Stimulated activated CD4-positive, alpha-beta T cell treated with anti-CD3 and anti-CD28 coated beads, Interleukin-1b, Interleukin-23, amount 100 ng/mL, for 4 hours (primary cell): ENCODE measurements at regions not wholly inside any gene's neighbourhood (a gene's known extent, or its start where the extent isn't known, plus 50 kb on each side); places are given as distances from the start of the nearest gene placed in this dataset.
A peak's percentile ranks its signal among the peaks of the same experiment; 100 is the strongest.

Experiments
- DNase-seq, 2 donors: peaks; one replicate each; pipeline ENCODE4 v3.0.0-alpha.2; 2020; ENCODE audit warnings: low read depth in 2 of 2

GRCh38 chr10:78559661-78560340, 509.0 kb upstream of the ZMIZ1 start:
- no peak for DNase-seq

DNA sequence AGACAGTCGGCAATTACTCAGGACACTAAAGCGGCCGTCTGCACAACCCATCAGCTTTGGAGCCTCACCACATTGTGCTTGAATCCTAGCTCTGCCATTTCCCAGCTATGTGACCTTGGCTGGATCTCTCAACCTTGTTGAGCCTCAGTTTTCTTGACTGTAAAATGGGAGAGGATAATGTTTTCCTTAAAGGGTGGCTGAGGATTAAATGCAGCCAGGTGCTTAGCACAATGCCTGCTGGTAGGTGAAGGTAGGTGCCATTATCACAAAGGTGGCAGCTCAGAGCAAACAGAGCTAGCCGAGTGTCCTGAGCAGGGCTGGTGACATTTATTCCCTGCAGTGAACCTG, 508.5 kb upstream of the ZMIZ1 start:
- DNase-seq = no peak

- no peak for DNase-seq
Observed at GRCh38 chr10:78563314-78563713, 505.5 kb upstream of the ZMIZ1 start.

- no peak for DNase-seq
Observed at GRCh38 chr10:78565841-78566240, 502.9 kb upstream of the ZMIZ1 start.

- DNase-seq = no peak
Observed at GRCh38 chr10:78566284-78567111, 502.3 kb upstream of the ZMIZ1 start.

GRCh38 chr10:78567680-78568455, 500.9 kb upstream of the ZMIZ1 start:
- no peak for DNase-seq

- no peak for DNase-seq
Observed at GRCh38 chr10:78568620-78569019, 500.1 kb upstream of the ZMIZ1 start.

GRCh38 chr10:78570633-78571235, 498.0 kb upstream of the ZMIZ1 start:
- DNase-seq = no peak

GRCh38 chr10:78571286-78571685, 497.5 kb upstream of the ZMIZ1 start:
- no peak for DNase-seq

DNA sequence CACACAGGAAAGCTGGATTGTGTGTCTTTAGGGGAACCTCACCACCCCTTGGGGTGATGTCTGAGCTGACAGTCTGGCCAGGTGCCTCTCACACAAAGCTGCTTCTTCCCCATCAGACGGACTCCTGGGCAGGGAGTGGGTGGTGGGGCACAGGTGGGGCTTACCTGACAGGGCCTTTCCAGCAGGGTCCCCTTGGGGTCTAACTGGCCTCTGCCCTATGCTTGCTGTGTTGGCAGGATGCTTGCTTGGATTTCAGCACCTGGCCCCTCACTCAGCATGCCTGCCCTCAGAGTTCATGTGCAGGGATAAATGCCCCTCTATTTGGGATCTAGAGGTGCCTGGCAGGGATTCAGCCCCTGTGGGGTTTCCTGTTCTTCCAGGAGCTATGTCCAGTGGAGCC, 496.9 kb upstream of the ZMIZ1 start:
- DNase-seq = no peak

DNA sequence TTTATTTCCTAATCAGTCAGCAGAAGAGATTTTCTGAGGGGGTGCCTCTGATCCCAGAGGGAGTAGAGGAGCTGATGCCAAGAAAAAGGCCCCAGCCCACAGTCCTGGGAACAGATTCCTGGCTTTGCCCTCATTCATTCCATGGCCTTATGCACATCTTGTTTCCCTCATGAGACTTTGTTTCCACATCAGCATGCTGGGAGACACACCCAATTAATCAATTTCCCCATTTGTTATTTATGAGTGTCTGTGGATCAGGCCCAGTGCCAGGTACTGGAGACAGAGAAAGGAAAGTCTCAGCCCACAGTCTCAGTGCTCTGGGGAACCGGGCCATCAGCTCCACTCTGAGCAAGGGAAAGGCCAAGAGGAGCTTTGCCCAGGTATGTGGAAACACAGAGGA, 496.2 kb upstream of the ZMIZ1 start:
- no peak for DNase-seq

GRCh38 chr10:78574547-78574946, 494.2 kb upstream of the ZMIZ1 start:
- no peak for DNase-seq

DNA sequence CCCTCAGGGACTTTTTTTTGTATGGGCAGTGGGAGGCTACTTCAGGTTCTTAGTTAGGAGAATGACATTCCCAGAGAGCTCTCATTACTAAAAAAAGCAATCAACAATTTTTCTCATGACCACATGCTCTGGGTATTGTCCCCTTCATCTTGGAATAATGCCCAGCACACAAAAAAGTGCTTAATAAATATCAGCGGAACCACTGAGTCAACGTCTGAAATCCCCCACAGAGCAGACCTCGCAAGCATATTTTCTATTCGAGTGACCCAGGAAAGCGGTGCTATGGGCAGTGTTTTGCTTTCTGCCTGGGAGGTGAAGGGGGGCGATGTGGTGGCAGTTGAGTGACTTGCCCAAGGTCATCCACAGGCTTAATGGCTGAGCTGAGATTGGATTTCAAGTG, 493.4 kb upstream of the ZMIZ1 start:
- no peak for DNase-seq

- DNase-seq = no peak
Observed at GRCh38 chr10:78576276-78576675, 492.5 kb upstream of the ZMIZ1 start.

- DNase-seq = no peak
Observed at GRCh38 chr10:78577712-78578111, 491.1 kb upstream of the ZMIZ1 start.

- peak in 1 of 2 donors; percentile 25 for DNase-seq
Observed at GRCh38 chr10:78578929-78579328, 489.8 kb upstream of the ZMIZ1 start.

DNA sequence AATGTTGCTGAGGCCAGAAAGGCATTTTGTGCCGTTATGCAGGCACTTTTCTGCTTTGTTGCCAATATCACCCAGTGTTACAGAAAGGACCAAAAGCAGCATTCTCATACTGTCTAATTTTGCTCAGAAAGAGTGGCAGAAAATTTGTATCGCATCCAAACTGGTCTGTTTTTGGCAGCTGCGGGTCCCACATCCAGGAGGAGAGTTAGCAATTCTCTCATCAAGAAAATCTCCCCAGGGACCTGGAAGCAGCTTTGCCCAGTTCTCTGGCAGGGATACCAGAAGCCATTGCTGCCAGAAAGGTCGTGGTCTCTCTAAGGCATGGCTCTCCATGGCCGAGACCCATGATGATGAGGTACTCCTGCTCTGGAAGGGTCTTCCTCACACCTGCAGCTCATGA, 489.2 kb upstream of the ZMIZ1 start:
- no peak for DNase-seq

DNA sequence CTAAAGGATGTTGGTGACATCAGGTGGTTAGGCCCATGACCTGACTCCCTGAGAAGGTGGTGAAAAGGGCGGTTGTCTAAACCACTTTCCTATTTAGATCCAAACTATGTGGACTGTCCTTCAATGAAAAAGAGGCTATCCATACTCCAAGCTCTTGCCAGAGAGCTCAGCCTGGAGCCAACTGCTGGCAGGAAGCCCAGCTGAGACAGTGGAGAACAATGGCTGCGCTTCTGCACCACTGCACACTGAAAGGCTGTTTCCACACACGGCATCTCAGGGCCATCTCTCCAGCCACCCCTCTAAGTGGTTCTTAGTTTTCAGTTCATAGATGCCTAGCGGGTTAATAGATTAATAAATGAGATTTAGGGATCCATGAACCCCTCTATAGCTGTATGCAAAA, 488.8 kb upstream of the ZMIZ1 start:
- no peak for DNase-seq

GRCh38 chr10:78581133-78581694, 487.6 kb upstream of the ZMIZ1 start:
- DNase-seq = no peak

GRCh38 chr10:78582540-78582939, 486.2 kb upstream of the ZMIZ1 start:
- DNase-seq = no peak

GRCh38 chr10:78584266-78584665, 484.5 kb upstream of the ZMIZ1 start:
- DNase-seq = no peak

DNA sequence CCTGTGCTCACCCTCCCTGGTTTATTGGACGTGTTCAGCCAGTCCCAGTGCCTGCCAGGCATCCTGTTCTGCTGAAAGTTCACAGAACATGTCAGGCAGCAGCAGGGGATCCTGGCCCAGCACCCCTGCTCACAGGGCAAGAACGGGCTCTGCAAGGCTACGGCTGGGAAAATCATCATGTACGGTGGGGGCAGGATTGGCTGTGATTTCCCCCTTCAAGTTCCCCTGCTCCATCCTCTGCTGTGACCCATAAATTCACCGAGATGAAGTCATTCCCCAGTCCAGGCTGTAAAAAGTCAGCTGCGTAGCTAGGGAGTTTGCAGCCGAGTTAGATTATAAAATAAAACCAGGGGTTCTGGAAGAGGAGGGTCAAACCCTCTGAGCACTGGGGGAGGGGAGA, 484.1 kb upstream of the ZMIZ1 start:
- DNase-seq = no peak
